ENCODE measurements at regions not wholly inside any gene's neighbourhood (a gene's known extent, or its start where the extent isn't known, plus 50 kb on each side); places are given as distances from the start of the nearest gene placed in this dataset.

GRCh38 chr2:19479666-19480065, 121.2 kb upstream of the OSR1 start:
- H3K9me3 ChIP-seq (ENCODE audit: control insufficient read depth in 2 of 2, insufficient read depth in 1 of 2, low read depth in 1 of 2, low read length in 1 of 2) = no peaks in the 10 kb centered on the region
- WGBS, 3 donors = 83 to 98% (median 85%) methylated on average over 1 of the region's 1 CpG
- no peak overlapping the region for H3K4me3 ChIP-seq (ENCODE audit: low read depth in 1 of 3, low read length in 3 of 3)
- no peaks in the 10 kb centered on the region for H3K27me3 ChIP-seq (ENCODE audit: control insufficient read depth in 3 of 3, insufficient read depth in 3 of 3, low read length in 3 of 3)
- no peaks in the 10 kb centered on the region for H3K4me1 ChIP-seq (ENCODE audit: control insufficient read depth in 3 of 3, insufficient read depth in 2 of 3, low read depth in 1 of 3, low read length in 2 of 3)
- no peaks in the 10 kb centered on the region for H3K36me3 ChIP-seq (ENCODE audit: control insufficient read depth in 3 of 3, insufficient read depth in 2 of 3, low read depth in 1 of 3, low read length in 3 of 3)
- no peak overlapping the region for H3K27ac ChIP-seq (ENCODE audit: low read depth in 1 of 3, low read length in 2 of 3)
- no peak for DNase-seq
- no peak for FAIRE-seq

GRCh38 chr2:19478409-19478808, 120.0 kb upstream of the OSR1 start:
- FAIRE-seq (no peak), DNase-seq (no peak)
- H3K4me3 ChIP-seq (ENCODE audit: low read depth in 1 of 3, low read length in 3 of 3) = no peak overlapping the region
- H3K36me3 ChIP-seq (ENCODE audit: control insufficient read depth in 3 of 3, insufficient read depth in 2 of 3, low read depth in 1 of 3, low read length in 3 of 3) = no peaks in the 10 kb centered on the region
- H3K27me3 ChIP-seq (ENCODE audit: control insufficient read depth in 3 of 3, insufficient read depth in 3 of 3, low read length in 3 of 3) = no peaks in the 10 kb centered on the region
- WGBS, 3 donors = 68 to 81% (median 78%) methylated on average over 1 of the region's 1 CpG
- no peaks in the 10 kb centered on the region for H3K9me3 ChIP-seq (ENCODE audit: control insufficient read depth in 2 of 2, insufficient read depth in 1 of 2, low read depth in 1 of 2, low read length in 1 of 2)
- H3K27ac ChIP-seq (ENCODE audit: low read depth in 1 of 3, low read length in 2 of 3) = no peak overlapping the region
- H3K4me1 ChIP-seq (ENCODE audit: control insufficient read depth in 3 of 3, insufficient read depth in 2 of 3, low read depth in 1 of 3, low read length in 2 of 3) = no peaks in the 10 kb centered on the region

- H3K27ac ChIP-seq (ENCODE audit: low read depth in 1 of 3, low read length in 2 of 3) = no peak overlapping the region
- WGBS, 3 donors = 48 to 58% (median 57%) methylated on average over 2 of the region's 2 CpGs
- no peaks in the 10 kb centered on the region for H3K27me3 ChIP-seq (ENCODE audit: control insufficient read depth in 3 of 3, insufficient read depth in 3 of 3, low read length in 3 of 3)
- no peak for FAIRE-seq
- DNase-seq = no peak
- H3K4me3 ChIP-seq (ENCODE audit: low read depth in 1 of 3, low read length in 3 of 3) = no peak overlapping the region
- no peaks in the 10 kb centered on the region for H3K4me1 ChIP-seq (ENCODE audit: control insufficient read depth in 3 of 3, insufficient read depth in 2 of 3, low read depth in 1 of 3, low read length in 2 of 3)
- no peaks in the 10 kb centered on the region for H3K9me3 ChIP-seq (ENCODE audit: control insufficient read depth in 2 of 2, insufficient read depth in 1 of 2, low read depth in 1 of 2, low read length in 1 of 2)
- H3K36me3 ChIP-seq (ENCODE audit: control insufficient read depth in 3 of 3, insufficient read depth in 2 of 3, low read depth in 1 of 3, low read length in 3 of 3) = no peaks in the 10 kb centered on the region
Observed at GRCh38 chr2:19476327-19476726, 117.9 kb upstream of the OSR1 start.

GRCh38 chr2:19474128-19474527, 115.7 kb upstream of the OSR1 start:
- Histone ChIP-seq H3K36me3 (ENCODE audit: control insufficient read depth in 3 of 3, insufficient read depth in 2 of 3, low read depth in 1 of 3, low read length in 3 of 3) (no peaks in the 10 kb centered on the region), H3K27ac (ENCODE audit: low read depth in 1 of 3, low read length in 2 of 3) (no peak overlapping the region), H3K27me3 (ENCODE audit: control insufficient read depth in 3 of 3, insufficient read depth in 3 of 3, low read length in 3 of 3) (no peaks in the 10 kb centered on the region), H3K4me1 (ENCODE audit: control insufficient read depth in 3 of 3, insufficient read depth in 2 of 3, low read depth in 1 of 3, low read length in 2 of 3) (no peaks in the 10 kb centered on the region), H3K4me3 (ENCODE audit: low read depth in 1 of 3, low read length in 3 of 3) (no peak overlapping the region), H3K9me3 (ENCODE audit: control insufficient read depth in 2 of 2, insufficient read depth in 1 of 2, low read depth in 1 of 2, low read length in 1 of 2) (no peaks in the 10 kb centered on the region)
- FAIRE-seq (no peak), DNase-seq (peak in 1 of 2 donors; percentile 6)
- WGBS, 3 donors = 55 to 77% (median 56%) methylated on average over 8 of the region's 8 CpGs

GRCh38 chr2:19473350-19473749, 114.9 kb upstream of the OSR1 start:
- Histone ChIP-seq H3K4me3 (ENCODE audit: low read depth in 1 of 3, low read length in 3 of 3) (no peak overlapping the region), H3K27me3 (ENCODE audit: control insufficient read depth in 3 of 3, insufficient read depth in 3 of 3, low read length in 3 of 3) (no peaks in the 10 kb centered on the region), H3K27ac (ENCODE audit: low read depth in 1 of 3, low read length in 2 of 3) (no peak overlapping the region), H3K9me3 (ENCODE audit: control insufficient read depth in 2 of 2, insufficient read depth in 1 of 2, low read depth in 1 of 2, low read length in 1 of 2) (no peaks in the 10 kb centered on the region), H3K4me1 (ENCODE audit: control insufficient read depth in 3 of 3, insufficient read depth in 2 of 3, low read depth in 1 of 3, low read length in 2 of 3) (no peaks in the 10 kb centered on the region), H3K36me3 (ENCODE audit: control insufficient read depth in 3 of 3, insufficient read depth in 2 of 3, low read depth in 1 of 3, low read length in 3 of 3) (no peaks in the 10 kb centered on the region)
- DNase-seq (no peak), FAIRE-seq (no peak)
- 69 to 74% (median 73%) methylated on average over 6 of the region's 6 CpGs for WGBS, 3 donors

- H3K27ac ChIP-seq (ENCODE audit: low read depth in 1 of 3, low read length in 2 of 3) = no peak overlapping the region
- no peaks in the 10 kb centered on the region for H3K36me3 ChIP-seq (ENCODE audit: control insufficient read depth in 3 of 3, insufficient read depth in 2 of 3, low read depth in 1 of 3, low read length in 3 of 3)
- H3K4me1 ChIP-seq (ENCODE audit: control insufficient read depth in 3 of 3, insufficient read depth in 2 of 3, low read depth in 1 of 3, low read length in 2 of 3) = no peaks in the 10 kb centered on the region
- H3K27me3 ChIP-seq (ENCODE audit: control insufficient read depth in 3 of 3, insufficient read depth in 3 of 3, low read length in 3 of 3) = no peaks in the 10 kb centered on the region
- H3K4me3 ChIP-seq (ENCODE audit: low read depth in 1 of 3, low read length in 3 of 3) = no peak overlapping the region
- FAIRE-seq = no peak
- DNase-seq = no peak
- WGBS, 3 donors = 69 to 81% (median 79%) methylated on average over 4 of the region's 4 CpGs
- H3K9me3 ChIP-seq (ENCODE audit: control insufficient read depth in 2 of 2, insufficient read depth in 1 of 2, low read depth in 1 of 2, low read length in 1 of 2) = no peaks in the 10 kb centered on the region
Observed at GRCh38 chr2:19472391-19472978, 114.1 kb upstream of the OSR1 start.

- Histone ChIP-seq H3K36me3 (ENCODE audit: control insufficient read depth in 3 of 3, insufficient read depth in 2 of 3, low read depth in 1 of 3, low read length in 3 of 3) (no peaks in the 10 kb centered on the region), H3K9me3 (ENCODE audit: control insufficient read depth in 2 of 2, insufficient read depth in 1 of 2, low read depth in 1 of 2, low read length in 1 of 2) (no peaks in the 10 kb centered on the region), H3K27ac (ENCODE audit: low read depth in 1 of 3, low read length in 2 of 3) (no peak overlapping the region), H3K27me3 (ENCODE audit: control insufficient read depth in 3 of 3, insufficient read depth in 3 of 3, low read length in 3 of 3) (no peaks in the 10 kb centered on the region), H3K4me3 (ENCODE audit: low read depth in 1 of 3, low read length in 3 of 3) (no peak overlapping the region), H3K4me1 (ENCODE audit: control insufficient read depth in 3 of 3, insufficient read depth in 2 of 3, low read depth in 1 of 3, low read length in 2 of 3) (no peaks in the 10 kb centered on the region)
- WGBS, 3 donors = 86 to 89% (median 88%) methylated on average over 4 of the region's 4 CpGs
- DNase-seq (no peak), FAIRE-seq (no peak)
Observed at GRCh38 chr2:19471491-19471890, 113.1 kb upstream of the OSR1 start.

- no peak for FAIRE-seq
- Histone ChIP-seq H3K27ac (ENCODE audit: low read depth in 1 of 3, low read length in 2 of 3) (no peak overlapping the region), H3K27me3 (ENCODE audit: control insufficient read depth in 3 of 3, insufficient read depth in 3 of 3, low read length in 3 of 3) (no peaks in the 10 kb centered on the region), H3K9me3 (ENCODE audit: control insufficient read depth in 2 of 2, insufficient read depth in 1 of 2, low read depth in 1 of 2, low read length in 1 of 2) (peaks cover 0 to 3% of the 10 kb centered on the region in 2 donors), H3K36me3 (ENCODE audit: control insufficient read depth in 3 of 3, insufficient read depth in 2 of 3, low read depth in 1 of 3, low read length in 3 of 3) (no peaks in the 10 kb centered on the region), H3K4me1 (ENCODE audit: control insufficient read depth in 3 of 3, insufficient read depth in 2 of 3, low read depth in 1 of 3, low read length in 2 of 3) (no peaks in the 10 kb centered on the region), H3K4me3 (ENCODE audit: low read depth in 1 of 3, low read length in 3 of 3) (no peak overlapping the region)
- DNase-seq = no peak
Observed at GRCh38 chr2:19465978-19466377, 107.6 kb upstream of the OSR1 start.

- Histone ChIP-seq H3K36me3 (ENCODE audit: control insufficient read depth in 3 of 3, insufficient read depth in 2 of 3, low read depth in 1 of 3, low read length in 3 of 3) (no peaks in the 10 kb centered on the region), H3K27ac (ENCODE audit: low read depth in 1 of 3, low read length in 2 of 3) (peak overlapping the region in 1 of 3 donors; percentile 22), H3K4me1 (ENCODE audit: control insufficient read depth in 3 of 3, insufficient read depth in 2 of 3, low read depth in 1 of 3, low read length in 2 of 3) (no peaks in the 10 kb centered on the region), H3K9me3 (ENCODE audit: control insufficient read depth in 2 of 2, insufficient read depth in 1 of 2, low read depth in 1 of 2, low read length in 1 of 2) (peaks cover 0 to 3% of the 10 kb centered on the region in 2 donors), H3K4me3 (ENCODE audit: low read depth in 1 of 3, low read length in 3 of 3) (no peak overlapping the region), H3K27me3 (ENCODE audit: control insufficient read depth in 3 of 3, insufficient read depth in 3 of 3, low read length in 3 of 3) (no peaks in the 10 kb centered on the region)
- DNase-seq (no peak), FAIRE-seq (no peak)
- 60 to 72% (median 70%) methylated on average over 2 of the region's 2 CpGs for WGBS, 3 donors
Observed at GRCh38 chr2:19462256-19462645, 103.8 kb upstream of the OSR1 start.
